Left ventricle myocardium inferior (tissue), 1 donor: ENCODE measurements at regions not wholly inside any gene's neighbourhood (a gene's known extent, or its start where the extent isn't known, plus 50 kb on each side); places are given as distances from the start of the nearest gene placed in this dataset.

Experiments
- DNase-seq: peaks from one replicate; pipeline ENCODE4 v3.0.0-alpha.2; 2020
- H3K27ac ChIP-seq: fragments of 200-600 bp; replicated peaks from 2 replicates; pipeline ENCODE4 v1.8.0; 2021
- H3K27me3 ChIP-seq: fragments of 200-600 bp; 2 replicates; pipeline ENCODE4 v1.8.0; 2021; ENCODE audit warnings: low read depth
- H3K36me3 ChIP-seq: fragments of 200-600 bp; 2 replicates; pipeline ENCODE4 v1.8.0; 2021
- H3K4me1 ChIP-seq: fragments of 200-600 bp; 2 replicates; pipeline ENCODE4 v1.8.0; 2021
- H3K4me3 ChIP-seq: fragments of 200-600 bp; 2 replicates; pipeline ENCODE4 v1.8.0; 2021; ENCODE audit warnings: mild to moderate bottlenecking, moderate library complexity
- H3K9me3 ChIP-seq: fragments of 200-600 bp; replicated peaks from 2 replicates; pipeline ENCODE4 v1.8.0; 2021
- intact Hi-C: fragments of 100-400 bp; cut with micrococcal nuclease; formaldehyde crosslinking; loops from one replicate; pipeline ENCODE4 v1.11.0; 2022
- TF ChIP-seq, protein P1 (sequence below): fragments of 200-600 bp; IDR thresholded peaks from 2 replicates; pipeline ENCODE4 v1.8.0; 2021; ENCODE audit warnings: antibody characterized with exemption, mild to moderate bottlenecking, borderline replicate concordance
- donor health status: DM: no; HTN: yes; CAD: no; lungs with severe emphysema.

DNA sequence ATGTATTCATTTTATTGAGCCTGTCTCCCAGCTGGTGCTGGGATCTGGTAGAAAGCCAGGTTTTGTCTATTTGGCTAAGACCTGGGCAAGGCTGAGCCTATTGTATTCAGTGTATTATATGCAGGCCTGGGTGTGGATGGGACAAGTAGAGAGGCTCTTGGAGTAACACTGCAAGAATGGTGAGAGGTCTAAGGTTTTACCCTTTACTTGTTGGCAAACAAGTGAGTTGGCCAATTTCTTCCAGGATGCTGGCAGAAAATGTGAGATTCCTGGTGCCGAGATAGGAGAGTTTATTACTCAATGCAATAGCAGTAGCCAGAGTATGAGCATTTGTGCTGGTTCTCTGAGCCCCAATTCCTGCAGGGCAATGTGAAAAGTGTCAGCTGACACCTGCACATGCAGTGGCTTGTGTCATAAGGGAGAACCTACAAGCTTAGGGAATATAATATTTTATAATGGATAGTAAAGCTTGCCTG is 141.7 kb upstream of the PRLR start:
- Histone ChIP-seq H3K27me3 (no peaks in the 10 kb centered on the region), H3K36me3 (no peaks in the 10 kb centered on the region), H3K4me3 (no peak overlapping the region), H3K9me3 (no peaks in the 10 kb centered on the region), H3K27ac (no peak overlapping the region), H3K4me1 (no peaks in the 10 kb centered on the region)
- TF ChIP-seq, protein P1, sequence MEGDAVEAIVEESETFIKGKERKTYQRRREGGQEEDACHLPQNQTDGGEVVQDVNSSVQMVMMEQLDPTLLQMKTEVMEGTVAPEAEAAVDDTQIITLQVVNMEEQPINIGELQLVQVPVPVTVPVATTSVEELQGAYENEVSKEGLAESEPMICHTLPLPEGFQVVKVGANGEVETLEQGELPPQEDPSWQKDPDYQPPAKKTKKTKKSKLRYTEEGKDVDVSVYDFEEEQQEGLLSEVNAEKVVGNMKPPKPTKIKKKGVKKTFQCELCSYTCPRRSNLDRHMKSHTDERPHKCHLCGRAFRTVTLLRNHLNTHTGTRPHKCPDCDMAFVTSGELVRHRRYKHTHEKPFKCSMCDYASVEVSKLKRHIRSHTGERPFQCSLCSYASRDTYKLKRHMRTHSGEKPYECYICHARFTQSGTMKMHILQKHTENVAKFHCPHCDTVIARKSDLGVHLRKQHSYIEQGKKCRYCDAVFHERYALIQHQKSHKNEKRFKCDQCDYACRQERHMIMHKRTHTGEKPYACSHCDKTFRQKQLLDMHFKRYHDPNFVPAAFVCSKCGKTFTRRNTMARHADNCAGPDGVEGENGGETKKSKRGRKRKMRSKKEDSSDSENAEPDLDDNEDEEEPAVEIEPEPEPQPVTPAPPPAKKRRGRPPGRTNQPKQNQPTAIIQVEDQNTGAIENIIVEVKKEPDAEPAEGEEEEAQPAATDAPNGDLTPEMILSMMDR = no peak
- no peak for DNase-seq
- intact Hi-C loops = no loop called here

DNA sequence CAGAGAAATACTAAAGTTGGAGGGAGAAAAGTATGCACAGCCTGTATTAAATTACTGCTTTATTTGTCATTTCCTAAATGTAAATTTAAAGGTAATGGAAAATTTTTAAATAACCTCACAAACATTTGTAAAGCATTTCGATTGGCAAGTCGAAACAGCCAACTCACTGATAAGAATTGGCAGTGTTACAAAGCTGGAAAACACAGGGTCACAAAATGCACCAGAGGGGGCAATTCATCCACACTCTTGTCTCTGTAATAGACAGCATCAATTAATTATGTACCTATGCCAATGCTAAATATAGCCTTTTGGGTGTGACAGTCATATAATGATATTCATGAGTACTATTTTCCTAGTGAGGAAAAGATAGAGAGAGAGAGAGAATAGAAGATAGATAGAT is 140.6 kb upstream of the PRLR start:
- TF ChIP-seq, protein P1 = no peak

DNA sequence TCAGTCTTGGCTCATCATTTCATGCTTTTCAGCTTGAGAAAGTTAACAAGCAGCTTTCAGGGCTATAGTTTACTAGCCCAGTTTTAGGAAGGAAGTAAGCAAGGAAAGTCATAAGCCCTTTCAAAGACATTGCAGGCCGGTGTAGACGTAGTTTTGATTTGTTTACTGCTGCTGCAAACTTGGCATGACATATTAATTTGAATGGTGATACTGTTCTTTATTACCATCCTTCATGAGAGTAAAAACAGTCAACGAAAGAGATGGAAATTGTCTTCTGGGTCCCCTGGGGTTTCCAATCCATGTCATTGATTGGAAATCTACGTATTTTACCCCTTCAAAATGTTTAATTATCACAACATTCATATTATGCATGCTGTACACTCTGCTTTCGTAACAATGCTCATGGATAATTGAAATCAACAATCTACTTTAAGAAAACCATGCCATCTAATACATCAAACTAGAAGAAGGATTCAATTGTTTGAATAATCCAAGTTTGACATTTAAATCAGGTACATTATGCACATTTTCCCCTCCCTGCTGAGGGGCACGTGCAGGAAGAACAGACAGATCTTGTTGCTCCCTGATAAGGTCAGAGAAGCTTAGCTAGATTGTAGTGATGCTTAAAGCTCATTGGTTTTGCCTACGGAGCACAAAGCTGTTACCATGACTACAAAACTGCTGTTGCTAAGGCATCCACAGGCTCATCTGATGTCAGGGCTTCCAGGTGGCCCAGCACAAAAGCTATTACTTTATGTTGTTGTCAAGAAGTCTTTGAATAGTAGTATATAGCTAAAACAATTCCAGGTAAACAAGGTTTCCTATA is 139.9 kb upstream of the PRLR start:
- Histone ChIP-seq H3K4me3 (no peak overlapping the region), H3K27ac (no peak overlapping the region), H3K9me3 (no peaks in the 10 kb centered on the region), H3K27me3 (no peaks in the 10 kb centered on the region), H3K36me3 (no peaks in the 10 kb centered on the region), H3K4me1 (no peaks in the 10 kb centered on the region)
- no peak for DNase-seq
- TF ChIP-seq, protein P1 = no peak
- intact Hi-C loops = no loop called here

More for the DNA sequence above, 140.6 kb upstream of the PRLR start:
- Histone ChIP-seq H3K36me3 (no peaks in the 10 kb centered on the region), H3K4me1 (no peaks in the 10 kb centered on the region), H3K9me3 (no peaks in the 10 kb centered on the region), H3K27ac (no peak overlapping the region), H3K4me3 (no peak overlapping the region), H3K27me3 (no peaks in the 10 kb centered on the region)
- DNase-seq = no peak
- intact Hi-C loops = no loop called here

DNA sequence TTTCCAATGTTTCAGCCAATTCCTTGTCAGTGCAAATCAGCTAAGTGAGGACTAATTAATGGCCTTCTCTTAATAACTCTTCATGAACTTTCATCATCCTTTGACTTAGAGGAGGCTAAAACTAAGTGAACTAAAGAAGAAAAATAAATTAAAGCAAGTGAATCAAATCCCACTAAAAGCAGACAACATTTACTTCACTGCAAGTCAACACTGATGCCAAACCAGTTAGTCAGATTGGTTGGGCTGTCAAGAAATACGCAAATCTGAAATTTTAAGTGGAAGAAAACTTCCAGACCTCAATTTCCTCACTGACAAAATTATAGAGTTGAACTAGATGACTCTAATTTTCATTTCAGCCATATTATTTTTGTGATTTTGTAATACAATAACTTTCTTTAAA is 137.2 kb upstream of the PRLR start:
- intact Hi-C loops = no loop called here
- DNase-seq = no peak
- Histone ChIP-seq H3K36me3 (no peaks in the 10 kb centered on the region), H3K4me1 (no peaks in the 10 kb centered on the region), H3K4me3 (no peak overlapping the region), H3K27ac (no peak overlapping the region), H3K27me3 (no peaks in the 10 kb centered on the region), H3K9me3 (no peaks in the 10 kb centered on the region)
- TF ChIP-seq, protein P1 = no peak

DNA sequence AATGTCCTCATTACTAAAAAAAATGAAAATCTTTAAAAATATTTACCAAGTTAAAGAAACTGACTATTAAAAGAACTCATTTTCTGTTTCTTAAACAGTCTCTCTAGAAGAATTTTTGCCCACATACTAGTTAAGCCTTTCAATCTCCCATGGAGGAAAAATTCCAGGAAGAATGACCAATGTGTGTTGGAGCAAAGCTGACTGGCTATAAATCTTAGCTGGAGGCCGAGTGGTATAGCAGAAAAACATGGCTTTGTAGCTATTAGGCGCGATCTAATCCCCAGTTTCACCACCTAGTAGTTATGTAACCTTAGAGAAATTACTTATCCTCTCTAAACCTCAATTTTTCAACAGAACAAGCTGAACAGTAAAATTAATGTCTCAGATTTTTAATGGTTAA is 135.5 kb upstream of the PRLR start:
- no peak for DNase-seq
- Histone ChIP-seq H3K27me3 (no peaks in the 10 kb centered on the region), H3K27ac (no peak overlapping the region), H3K9me3 (no peaks in the 10 kb centered on the region), H3K4me3 (no peak overlapping the region), H3K36me3 (no peaks in the 10 kb centered on the region), H3K4me1 (no peaks in the 10 kb centered on the region)
- TF ChIP-seq, protein P1 = no peak
- intact Hi-C loops = no loop called here
